GM19455 (cell line): ENCODE measurements at regions not wholly inside any gene's neighbourhood (a gene's known extent, or its start where the extent isn't known, plus 50 kb on each side); places are given as distances from the start of the nearest gene placed in this dataset.
A peak's percentile ranks its signal among the peaks of the same experiment; 100 is the strongest.

Experiments
- ATAC-seq: cut with Tn5 transposase; IDR thresholded peaks from one replicate; pipeline ENCODE4 v1.9.1; 2021; ENCODE audit not compliant: unreplicated experiment

- ATAC-seq = no peak
Measured at GRCh38 chr7:47724335-47724982, 142.5 kb upstream of the TNS3 start.

- ATAC-seq = no peak
Measured at GRCh38 chr7:47722126-47722525, 140.2 kb upstream of the TNS3 start.

- ATAC-seq = no peak
Measured at GRCh38 chr7:47721670-47722069, 139.8 kb upstream of the TNS3 start.

DNA sequence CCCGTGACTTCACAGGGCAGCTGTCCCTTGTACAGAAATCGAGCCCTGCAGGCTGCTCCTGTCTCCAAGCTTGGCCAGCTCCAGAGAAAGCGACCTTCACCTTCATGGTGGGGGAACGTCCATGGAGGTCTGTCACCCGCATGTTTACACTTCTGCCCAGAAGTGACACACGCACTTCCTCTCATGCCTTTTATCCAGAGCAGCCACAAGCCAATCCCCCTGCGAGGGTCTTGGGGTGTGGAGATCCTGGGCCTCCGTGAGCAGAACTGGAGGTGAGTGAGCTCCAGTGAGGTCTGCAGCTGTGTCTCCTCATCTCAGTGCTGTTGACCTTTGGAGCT is 139.0 kb upstream of the TNS3 start:
- no peak for ATAC-seq

- ATAC-seq = peak; percentile 82
Measured at GRCh38 chr7:47720141-47720906, 138.4 kb upstream of the TNS3 start.

- no peak for ATAC-seq
Measured at GRCh38 chr7:47719675-47720074, 137.8 kb upstream of the TNS3 start.

GRCh38 chr7:47715631-47716068 is 133.7 kb upstream of the TNS3 start:
- ATAC-seq = peak; percentile 12

DNA sequence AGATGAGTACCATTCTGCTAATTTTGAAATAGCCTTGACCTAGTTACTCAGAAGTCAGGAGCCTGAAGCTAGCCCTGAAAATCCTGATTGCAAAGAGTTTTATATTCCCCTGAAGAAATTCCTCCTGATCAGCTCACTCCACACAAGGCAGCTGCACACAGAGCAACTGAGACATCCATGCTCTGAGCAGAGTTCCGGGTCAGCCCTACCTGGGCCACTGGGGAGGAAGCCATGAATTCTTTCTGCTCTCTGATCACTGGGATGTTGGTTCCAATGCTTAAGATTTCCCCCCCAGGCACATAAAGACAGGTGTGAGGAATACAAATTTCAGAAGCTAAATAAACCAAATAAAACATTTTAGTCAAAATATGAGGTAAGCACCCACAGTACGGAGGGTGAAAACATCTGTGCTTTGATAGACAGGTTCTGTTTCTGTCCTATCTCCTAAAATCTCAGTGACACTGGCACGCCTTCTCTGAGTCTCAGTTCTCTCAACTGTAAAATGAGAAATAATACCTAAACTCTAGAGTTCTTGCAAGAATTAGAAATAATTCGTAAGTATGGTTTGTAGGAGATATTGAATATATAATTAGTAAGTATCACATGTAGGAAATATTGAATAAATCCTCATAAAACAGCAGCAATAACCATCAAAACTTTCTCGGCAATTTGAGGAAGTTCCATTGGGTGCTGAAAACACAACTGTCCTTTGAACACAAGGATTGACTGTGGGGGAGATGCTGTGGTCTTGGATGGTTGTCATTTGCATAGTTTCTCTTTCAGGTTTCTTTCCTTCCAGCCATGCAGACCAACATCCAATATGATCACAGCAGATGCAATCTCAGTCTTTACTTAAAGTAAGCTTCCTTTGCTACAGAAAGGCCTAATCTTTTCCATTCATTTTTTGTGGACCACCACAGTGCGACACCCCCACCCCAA is 133.0 kb upstream of the TNS3 start:
- peak; percentile 97 for ATAC-seq

GRCh38 chr7:47713595-47713994 is 131.7 kb upstream of the TNS3 start:
- ATAC-seq = no peak

GRCh38 chr7:47712416-47712815 is 130.5 kb upstream of the TNS3 start:
- ATAC-seq = no peak

DNA sequence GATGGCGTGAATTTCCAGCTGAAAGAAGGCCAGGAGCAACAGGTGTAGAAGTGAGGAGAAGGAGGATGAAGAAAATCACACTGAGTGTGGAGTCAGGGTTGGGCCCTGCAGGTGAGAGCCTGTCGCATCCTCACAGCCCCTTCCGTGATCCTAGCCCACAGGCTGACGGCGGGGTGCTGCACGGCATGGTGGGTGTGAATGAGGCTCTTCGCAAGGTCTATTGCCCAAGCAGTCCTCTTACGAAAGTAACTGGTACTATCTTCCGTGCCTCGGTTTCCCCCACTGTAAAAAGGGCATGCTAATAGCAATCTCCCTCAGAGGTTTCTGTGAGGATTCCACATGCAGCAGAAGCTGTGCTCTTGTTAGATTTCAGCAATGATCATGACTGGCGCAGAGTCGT is 129.9 kb upstream of the TNS3 start:
- no peak for ATAC-seq

DNA sequence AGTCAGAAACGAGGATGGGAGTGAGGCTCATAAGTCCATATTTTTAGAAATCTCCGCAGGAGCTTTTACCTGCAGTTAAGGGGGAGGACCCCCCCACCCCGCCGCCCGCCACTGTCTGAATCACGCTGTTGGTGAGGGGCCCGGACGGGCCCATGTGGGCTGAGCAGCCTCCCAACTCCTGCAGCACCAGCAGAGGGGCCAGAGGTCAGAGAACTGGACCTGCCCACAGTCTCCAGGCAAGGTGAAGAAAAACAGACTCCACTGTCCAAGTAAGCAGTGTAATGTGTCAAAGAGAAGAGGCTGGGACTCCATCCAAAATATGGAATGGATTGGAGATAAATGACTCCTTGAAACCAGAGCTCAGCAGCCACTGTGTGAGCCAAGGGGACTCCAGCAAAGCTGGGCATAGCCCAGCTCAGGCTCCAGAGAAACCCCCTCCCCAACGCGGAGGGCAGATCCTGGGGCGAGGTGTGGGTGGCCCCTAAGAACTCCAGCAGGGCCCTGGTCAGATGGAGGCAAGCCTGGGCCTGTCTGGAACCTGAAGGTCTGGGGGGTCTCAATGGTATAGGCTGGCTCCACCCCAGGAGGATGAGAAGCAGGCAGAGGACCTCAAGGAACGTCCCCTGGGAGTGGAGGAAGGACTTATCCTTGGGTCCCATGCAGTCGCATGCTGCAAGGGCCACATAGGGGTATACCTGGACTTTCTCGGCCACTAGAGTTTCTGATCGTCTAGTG is 128.5 kb upstream of the TNS3 start:
- ATAC-seq = no peak

DNA sequence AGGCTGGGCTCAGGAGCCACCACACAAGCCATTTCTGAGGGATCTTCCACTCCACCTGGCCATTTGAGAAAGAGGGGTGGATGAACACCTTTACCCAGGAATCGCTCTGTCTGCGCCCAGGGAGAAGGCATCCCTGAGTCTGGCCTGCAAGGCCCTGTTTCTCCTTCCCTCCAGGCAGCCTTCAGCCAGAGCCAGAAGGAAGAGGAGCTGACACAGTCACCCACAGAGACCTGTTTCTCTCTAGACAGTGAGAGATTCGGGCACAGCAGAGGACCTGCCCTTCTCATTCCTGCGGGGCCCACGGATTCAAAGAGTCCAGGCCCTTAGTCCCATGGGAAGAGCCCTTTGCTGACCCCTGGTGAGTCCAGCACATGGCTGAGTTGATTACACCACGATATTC is 127.5 kb upstream of the TNS3 start:
- ATAC-seq = no peak

DNA sequence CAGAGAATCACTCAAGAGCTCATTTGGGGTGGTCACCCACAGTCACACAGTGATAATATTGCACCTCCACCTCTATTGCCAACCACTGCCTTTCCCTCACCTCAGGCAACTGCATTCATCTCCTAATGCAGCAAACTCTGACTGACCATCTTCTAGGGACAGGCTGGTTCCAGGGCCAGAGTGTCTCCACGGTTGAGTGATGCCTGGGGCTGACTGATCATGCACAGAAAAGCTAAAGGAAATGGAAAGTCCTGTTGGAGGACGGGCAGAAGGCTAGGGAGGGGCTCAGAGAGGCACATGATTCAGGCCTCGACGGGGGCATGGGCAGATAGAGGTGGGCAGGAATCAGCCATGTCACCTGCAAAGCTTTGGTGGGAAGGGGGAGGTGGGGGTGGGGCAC is 127.1 kb upstream of the TNS3 start:
- ATAC-seq = no peak

- ATAC-seq = no peak
Measured at GRCh38 chr7:47707583-47707982, 125.7 kb upstream of the TNS3 start.

GRCh38 chr7:47704936-47705335 is 123.0 kb upstream of the TNS3 start:
- ATAC-seq = no peak

DNA sequence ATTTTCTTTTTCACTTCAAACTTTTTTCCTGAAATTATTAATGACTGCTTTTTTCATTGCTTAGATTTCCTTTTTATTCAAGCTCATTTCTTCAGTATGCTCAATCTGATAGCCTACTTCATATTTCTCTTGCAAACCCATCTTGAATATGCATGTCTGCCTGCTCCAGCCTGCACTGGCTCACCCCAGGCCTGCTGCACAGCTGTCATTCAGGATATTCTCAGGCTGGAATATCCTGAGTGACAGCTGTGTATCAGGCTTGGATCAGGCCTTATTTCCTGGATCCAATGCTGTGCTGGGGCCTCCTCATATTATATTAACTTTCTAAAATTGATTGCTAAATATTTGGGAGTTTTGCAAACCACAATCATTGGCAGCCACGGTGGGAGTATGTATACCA is 120.2 kb upstream of the TNS3 start:
- no peak for ATAC-seq

GRCh38 chr7:47698386-47698785 is 116.5 kb upstream of the TNS3 start:
- no peak for ATAC-seq

GRCh38 chr7:47697543-47697942 is 115.6 kb upstream of the TNS3 start:
- ATAC-seq = no peak

- no peak for ATAC-seq
Measured at GRCh38 chr7:47696152-47696710, 114.3 kb upstream of the TNS3 start.

- no peak for ATAC-seq
Measured at GRCh38 chr7:47693216-47693615, 111.3 kb upstream of the TNS3 start.
